ENCODE measurements at regions not wholly inside any gene's neighbourhood (a gene's known extent, or its start where the extent isn't known, plus 50 kb on each side); places are given as distances from the start of the nearest gene placed in this dataset.

- no peak overlapping the region for H3K27ac ChIP-seq (ENCODE audit: low read depth, low read length)
- no peaks in the 10 kb centered on the region for H3K27me3 ChIP-seq (ENCODE audit: low read length)
- H3K9ac ChIP-seq (ENCODE audit: low read length) = no peak overlapping the region
Observed at GRCh38 chr2:128696421-128696820, 377.8 kb upstream of the HS6ST1 start.

DNA sequence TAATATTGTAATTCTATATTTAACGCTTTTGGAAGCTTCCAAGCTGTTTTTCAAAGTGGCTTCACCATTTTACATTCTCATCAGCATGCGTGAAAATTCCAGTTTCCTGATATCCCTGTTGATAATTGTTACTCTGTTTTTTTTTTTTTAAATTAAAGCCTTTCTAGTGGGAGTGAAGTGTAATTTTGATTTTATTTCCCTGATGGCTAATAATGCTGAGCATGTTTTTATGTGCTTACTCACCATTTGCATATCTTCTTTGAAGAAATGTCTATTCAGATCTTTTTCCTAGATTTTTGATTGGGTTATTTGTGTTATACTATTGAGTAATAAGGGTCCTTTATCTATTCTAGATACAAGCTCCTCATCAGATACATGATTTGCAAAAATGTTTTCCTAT, 382.8 kb upstream of the HS6ST1 start:
- Histone ChIP-seq H3K27me3 (ENCODE audit: low read length) (no peaks in the 10 kb centered on the region), H3K9me2 (replicated peaks; ENCODE audit: insufficient read depth, low read length) (no peaks in the 10 kb centered on the region), H3K79me2 (ENCODE audit: insufficient read depth, low read length) (no peaks in the 10 kb centered on the region), H3K9ac (ENCODE audit: low read length) (no peak overlapping the region), H3K36me3 (ENCODE audit: low read length) (no peaks in the 10 kb centered on the region), H4K20me1 (ENCODE audit: low read depth, low read length) (no peaks in the 10 kb centered on the region), H3K4me3 (ENCODE audit: insufficient read depth, low read length, poor library complexity, severe bottlenecking) (no peak overlapping the region), H2AFZ (ENCODE audit: low read depth, low read length, severe bottlenecking) (no peak overlapping the region), H3F3A (ENCODE audit: insufficient read depth) (no peaks in the 10 kb centered on the region), H3K27ac (ENCODE audit: low read depth, low read length) (no peak overlapping the region), H3K9me3 (ENCODE audit: insufficient read depth, low read length) (no peaks in the 10 kb centered on the region; the same call in 1 of the 2 replicates), H3K4me2 (ENCODE audit: low read depth, low read length, poor library complexity, severe bottlenecking) (no peak overlapping the region)
- TF ChIP-seq CTCF (IDR thresholded peaks at IDR 0.05; ENCODE audit: insufficient read depth, low read length, poor library complexity, severe bottlenecking) = no peak
- no peak for TF ChIP-seq EZH2phosphoT487 (conservative IDR thresholded peaks at IDR 0.05; ENCODE audit: low read length)

More at GRCh38 chr2:128696421-128696820, 377.8 kb upstream of the HS6ST1 start:
- H3F3A ChIP-seq (ENCODE audit: insufficient read depth) = no peaks in the 10 kb centered on the region
- no peaks in the 10 kb centered on the region for H3K79me2 ChIP-seq (ENCODE audit: insufficient read depth, low read length)
- no peak overlapping the region for H3K4me3 ChIP-seq (ENCODE audit: insufficient read depth, low read length, poor library complexity, severe bottlenecking)
- no peaks in the 10 kb centered on the region for H4K20me1 ChIP-seq (ENCODE audit: low read depth, low read length)
- H3K9me3 ChIP-seq (ENCODE audit: insufficient read depth, low read length) = no peaks in the 10 kb centered on the region
- H3K4me2 ChIP-seq (ENCODE audit: low read depth, low read length, poor library complexity, severe bottlenecking) = no peak overlapping the region
- H3K36me3 ChIP-seq (ENCODE audit: low read length) = no peaks in the 10 kb centered on the region
- H2AFZ ChIP-seq (ENCODE audit: low read depth, low read length, severe bottlenecking) = no peak overlapping the region
- TF ChIP-seq EZH2phosphoT487 (conservative IDR thresholded peaks at IDR 0.05; ENCODE audit: low read length) = no peak
- TF ChIP-seq CTCF (IDR thresholded peaks at IDR 0.05; ENCODE audit: insufficient read depth, low read length, poor library complexity, severe bottlenecking) = no peak
- no peaks in the 10 kb centered on the region for H3K9me2 ChIP-seq (replicated peaks; ENCODE audit: insufficient read depth, low read length)

GRCh38 chr2:128702616-128703015, 383.9 kb upstream of the HS6ST1 start:
- Histone ChIP-seq H3K27me3 (ENCODE audit: low read length) (no peaks in the 10 kb centered on the region), H3K4me2 (ENCODE audit: low read depth, low read length, poor library complexity, severe bottlenecking) (no peak overlapping the region), H4K20me1 (ENCODE audit: low read depth, low read length) (no peaks in the 10 kb centered on the region), H3K79me2 (ENCODE audit: insufficient read depth, low read length) (no peaks in the 10 kb centered on the region), H3K27ac (ENCODE audit: low read depth, low read length) (no peak overlapping the region), H2AFZ (ENCODE audit: low read depth, low read length, severe bottlenecking) (no peak overlapping the region), H3K9me3 (ENCODE audit: insufficient read depth, low read length) (no peaks in the 10 kb centered on the region; the same call in 1 of the 2 replicates), H3F3A (ENCODE audit: insufficient read depth) (no peaks in the 10 kb centered on the region), H3K9ac (ENCODE audit: low read length) (no peak overlapping the region), H3K9me2 (replicated peaks; ENCODE audit: insufficient read depth, low read length) (no peaks in the 10 kb centered on the region), H3K4me3 (ENCODE audit: insufficient read depth, low read length, poor library complexity, severe bottlenecking) (no peak overlapping the region), H3K36me3 (ENCODE audit: low read length) (no peaks in the 10 kb centered on the region)
- TF ChIP-seq CTCF (IDR thresholded peaks at IDR 0.05; ENCODE audit: insufficient read depth, low read length, poor library complexity, severe bottlenecking) (no peak), EZH2phosphoT487 (conservative IDR thresholded peaks at IDR 0.05; ENCODE audit: low read length) (no peak)
